Transverse colon (tissue), 4 donors: ENCODE measurements at regions not wholly inside any gene's neighbourhood (a gene's known extent, or its start where the extent isn't known, plus 50 kb on each side); places are given as distances from the start of the nearest gene placed in this dataset.

Source experiments
- CTCF ChIP-seq, 5 experiments: fragments of 200-600 bp in 3 of 5; fragments of 450-650 bp in 2 of 5; sonication (generic) in 3 of 5; IDR thresholded peaks; 1 replicate in 2 of 5; 2 replicates in 3 of 5; pipeline ENCODE4 v1.5.1; 2016 to 2017; ENCODE audit warnings: antibody characterized with exemption in 5 of 5, inconsistent platforms in 3 of 5, mild to moderate bottlenecking in 2 of 5, moderate library complexity in 1 of 5
- EP300 ChIP-seq: sonication (generic); formaldehyde crosslinking; IDR thresholded peaks from one replicate; pipeline ENCODE4 v1.6.1; 2017; ENCODE audit warnings: antibody characterized with exemption, low read depth
- POLR2A ChIP-seq: fragments of 450-650 bp; IDR thresholded peaks from one replicate; pipeline ENCODE4 v1.6.1; 2016; ENCODE audit warnings: antibody characterized with exemption, mild to moderate bottlenecking, moderate library complexity
- POLR2AphosphoS5 ChIP-seq, 3 donors: sonication (generic); formaldehyde crosslinking; IDR thresholded peaks; one replicate each; pipeline ENCODE4 v1.6.1; 2016; ENCODE audit warnings: antibody characterized with exemption in 3 of 3

GRCh38 chr1:67978890-67979516, 71.4 kb downstream of the DIRAS3 start:
- TF ChIP-seq CTCF (IDR thresholded peaks at IDR 0.05) (no peak), POLR2A (no peak), POLR2AphosphoS5 (IDR thresholded peaks at IDR 0.05) (no peak), EP300 (no peak)
